ENCODE measurements at regions not wholly inside any gene's neighbourhood (a gene's known extent, or its start where the extent isn't known, plus 50 kb on each side); places are given as distances from the start of the nearest gene placed in this dataset.

GRCh38 chr7:42831006-42831717, 80.7 kb downstream of the C7orf25 start:
- Mint-ChIP-seq H3K4me1 (ENCODE audit: low read depth, unreplicated experiment) (peaks cover 5% of the 10 kb centered on the region), H3K9me3 (ENCODE audit: unreplicated experiment) (no peaks in the 10 kb centered on the region), H3K27ac (ENCODE audit: unreplicated experiment) (no peak overlapping the region), H3K4me3 (ENCODE audit: unreplicated experiment) (no peak overlapping the region), H3K27me3 (ENCODE audit: low read depth, unreplicated experiment) (peaks cover 5% of the 10 kb centered on the region), H3K36me3 (ENCODE audit: low read depth, unreplicated experiment) (no peaks in the 10 kb centered on the region)
- Histone ChIP-seq H3K4me2 (ENCODE audit: low read length) (peak overlapping the region; percentile 44), H4K20me1 (ENCODE audit: insufficient read depth, low read length) (no peaks in the 10 kb centered on the region), H3K9me3 (ENCODE audit: insufficient read depth, low read depth, low read length) (no peaks in the 10 kb centered on the region), H3K79me2 (ENCODE audit: insufficient read depth, low read length) (no peaks in the 10 kb centered on the region), H3K27me3 (ENCODE audit: insufficient read depth, low read length) (no peaks in the 10 kb centered on the region), H3K9ac (ENCODE audit: low read length) (peak overlapping the region; percentile 39), H2AFZ (ENCODE audit: low read depth, low read length) (no peak overlapping the region), H3K36me3 (ENCODE audit: insufficient read depth, low read length) (no peaks in the 10 kb centered on the region), H3K27ac (ENCODE audit: low read depth, low read length) (no peak overlapping the region), H3K4me1 (ENCODE audit: insufficient read depth, low read length) (peaks cover 9% of the 10 kb centered on the region), H3K4me3 (ENCODE audit: insufficient read depth, low read depth, low read length) (no peak overlapping the region)
- no peak for TF ChIP-seq EZH2 (IDR thresholded peaks at IDR 0.05; ENCODE audit: insufficient read depth, low read length)
- TF ChIP-seq, protein P1, sequence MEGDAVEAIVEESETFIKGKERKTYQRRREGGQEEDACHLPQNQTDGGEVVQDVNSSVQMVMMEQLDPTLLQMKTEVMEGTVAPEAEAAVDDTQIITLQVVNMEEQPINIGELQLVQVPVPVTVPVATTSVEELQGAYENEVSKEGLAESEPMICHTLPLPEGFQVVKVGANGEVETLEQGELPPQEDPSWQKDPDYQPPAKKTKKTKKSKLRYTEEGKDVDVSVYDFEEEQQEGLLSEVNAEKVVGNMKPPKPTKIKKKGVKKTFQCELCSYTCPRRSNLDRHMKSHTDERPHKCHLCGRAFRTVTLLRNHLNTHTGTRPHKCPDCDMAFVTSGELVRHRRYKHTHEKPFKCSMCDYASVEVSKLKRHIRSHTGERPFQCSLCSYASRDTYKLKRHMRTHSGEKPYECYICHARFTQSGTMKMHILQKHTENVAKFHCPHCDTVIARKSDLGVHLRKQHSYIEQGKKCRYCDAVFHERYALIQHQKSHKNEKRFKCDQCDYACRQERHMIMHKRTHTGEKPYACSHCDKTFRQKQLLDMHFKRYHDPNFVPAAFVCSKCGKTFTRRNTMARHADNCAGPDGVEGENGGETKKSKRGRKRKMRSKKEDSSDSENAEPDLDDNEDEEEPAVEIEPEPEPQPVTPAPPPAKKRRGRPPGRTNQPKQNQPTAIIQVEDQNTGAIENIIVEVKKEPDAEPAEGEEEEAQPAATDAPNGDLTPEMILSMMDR (IDR thresholded peaks at IDR 0.05; ENCODE audit: insufficient read depth, low read depth, low read length): no peak
- FAIRE-seq: no peak
- peak; percentile 61 for DNase-seq (ENCODE audit: low read depth)

GRCh38 chr7:42812779-42813178, 99.1 kb downstream of the C7orf25 start:
- no peak overlapping the region for H3K27ac ChIP-seq (ENCODE audit: low read depth, low read length)
- H3K79me2 ChIP-seq (ENCODE audit: insufficient read depth, low read length): no peaks in the 10 kb centered on the region
- no peaks in the 10 kb centered on the region for H4K20me1 ChIP-seq (ENCODE audit: insufficient read depth, low read length)
- Mint-ChIP-seq H3K9me3 (ENCODE audit: unreplicated experiment) (no peaks in the 10 kb centered on the region), H3K4me3 (ENCODE audit: unreplicated experiment) (no peak overlapping the region), H3K36me3 (ENCODE audit: low read depth, unreplicated experiment) (no peaks in the 10 kb centered on the region), H3K4me1 (ENCODE audit: low read depth, unreplicated experiment) (no peaks in the 10 kb centered on the region), H3K27ac (ENCODE audit: unreplicated experiment) (no peak overlapping the region), H3K27me3 (ENCODE audit: low read depth, unreplicated experiment) (no peaks in the 10 kb centered on the region)
- H2AFZ ChIP-seq (ENCODE audit: low read depth, low read length): no peak overlapping the region
- DNase-seq (ENCODE audit: low read depth): no peak
- H3K9ac ChIP-seq (ENCODE audit: low read length): no peak overlapping the region
- H3K27me3 ChIP-seq (ENCODE audit: insufficient read depth, low read length): no peaks in the 10 kb centered on the region
- TF ChIP-seq, protein P1 (IDR thresholded peaks at IDR 0.05; ENCODE audit: insufficient read depth, low read depth, low read length): no peak
- no peak for TF ChIP-seq EZH2 (IDR thresholded peaks at IDR 0.05; ENCODE audit: insufficient read depth, low read length)
- H3K36me3 ChIP-seq (ENCODE audit: insufficient read depth, low read length): no peaks in the 10 kb centered on the region
- H3K4me1 ChIP-seq (ENCODE audit: insufficient read depth, low read length): no peaks in the 10 kb centered on the region
- FAIRE-seq: no peak
- H3K9me3 ChIP-seq (ENCODE audit: insufficient read depth, low read depth, low read length): no peaks in the 10 kb centered on the region
- H3K4me3 ChIP-seq (ENCODE audit: insufficient read depth, low read depth, low read length): no peak overlapping the region
- no peak overlapping the region for H3K4me2 ChIP-seq (ENCODE audit: low read length)

GRCh38 chr7:42805601-42806000, 106.3 kb downstream of the C7orf25 start:
- H3K9me3 Mint-ChIP-seq (ENCODE audit: unreplicated experiment): peaks cover 2% of the 10 kb centered on the region

More at GRCh38 chr7:42805601-42806000, 106.3 kb downstream of the C7orf25 start:
- Mint-ChIP-seq H3K27me3 (ENCODE audit: low read depth, unreplicated experiment) (no peaks in the 10 kb centered on the region), H3K27ac (ENCODE audit: unreplicated experiment) (no peak overlapping the region), H3K4me3 (ENCODE audit: unreplicated experiment) (no peak overlapping the region), H3K36me3 (ENCODE audit: low read depth, unreplicated experiment) (no peaks in the 10 kb centered on the region), H3K4me1 (ENCODE audit: low read depth, unreplicated experiment) (no peaks in the 10 kb centered on the region)
- H3K9ac ChIP-seq (ENCODE audit: low read length): no peak overlapping the region
- H3K36me3 ChIP-seq (ENCODE audit: insufficient read depth, low read length): no peaks in the 10 kb centered on the region
- H3K4me1 ChIP-seq (ENCODE audit: insufficient read depth, low read length): no peaks in the 10 kb centered on the region
- no peak overlapping the region for H3K4me3 ChIP-seq (ENCODE audit: insufficient read depth, low read depth, low read length)
- no peak overlapping the region for H2AFZ ChIP-seq (ENCODE audit: low read depth, low read length)
- H3K27ac ChIP-seq (ENCODE audit: low read depth, low read length): no peak overlapping the region
- H3K27me3 ChIP-seq (ENCODE audit: insufficient read depth, low read length): peaks cover 3% of the 10 kb centered on the region
- TF ChIP-seq, protein P1 (IDR thresholded peaks at IDR 0.05; ENCODE audit: insufficient read depth, low read depth, low read length): no peak
- TF ChIP-seq EZH2 (IDR thresholded peaks at IDR 0.05; ENCODE audit: insufficient read depth, low read length): no peak
- peaks cover 2% of the 10 kb centered on the region for H3K9me3 ChIP-seq (ENCODE audit: insufficient read depth, low read depth, low read length)
- H3K4me2 ChIP-seq (ENCODE audit: low read length): no peak overlapping the region
- DNase-seq (ENCODE audit: low read depth) (no peak), FAIRE-seq (no peak)
- H3K79me2 ChIP-seq (ENCODE audit: insufficient read depth, low read length): no peaks in the 10 kb centered on the region
- no peaks in the 10 kb centered on the region for H4K20me1 ChIP-seq (ENCODE audit: insufficient read depth, low read length)

Data from astrocyte (in vitro differentiated cells and primary cell).